Caco-2 (cell line): ENCODE measurements at regions not wholly inside any gene's neighbourhood (a gene's known extent, or its start where the extent isn't known, plus 50 kb on each side); places are given as distances from the start of the nearest gene placed in this dataset.

Experiments used
- BruUV-seq: library from RNA; stranded (reverse); fragments of 400-500 nt; replicated peaks from 2 replicates; lab custom pipeline; 2021; lab: Mats Ljungman, UMichigan
- CTCF ChIA-PET: fragments of 300-600 bp; sonication (Branson Sonifier 250); formaldehyde crosslinking; loops from one replicate; lab custom pipeline; 2022; ENCODE audit warnings: antibody characterized with exemption; lab: Charles Lee
- POLR2A ChIA-PET: fragments of 300-600 bp; sonication (Branson Sonifier 250); formaldehyde crosslinking; loops from one replicate; lab custom pipeline; 2022; ENCODE audit warnings: antibody characterized with exemption; lab: Charles Lee
- DNase-seq, 2 experiments: peaks; one replicate each; pipeline versions ENCODE4 v3.0.0 to v3.0.0-alpha.2; 2020 to 2022
- H3K27me3 ChIP-seq: replicated peaks from 2 replicates; pipeline ENCODE4 v1.6.0; 2011; ENCODE audit warnings: low read length; ENCODE audit not compliant: control insufficient read depth, insufficient read depth
- H3K36me3 ChIP-seq: 2 replicates; pipeline ENCODE4 v1.5.1; 2011; ENCODE audit warnings: low read length; ENCODE audit not compliant: control insufficient read depth, insufficient read depth
- H3K4me1 ChIP-seq: fragments of 250-450 bp; sonication (Bioruptor Pico); 2 replicates; pipeline ENCODE4 v1.5.1; 2020; ENCODE audit warnings: mild to moderate bottlenecking
- H3K4me3 ChIP-seq: 2 replicates; pipeline ENCODE4 v1.5.1; 2011; ENCODE audit warnings: low read depth, mild to moderate bottlenecking, control low read depth, low read length
- H3K9me3 ChIP-seq: fragments of 250-450 bp; sonication (Bioruptor Pico); 2 replicates; pipeline ENCODE4 v1.5.1; 2020; ENCODE audit warnings: mild to moderate bottlenecking, moderate library complexity
- H3K27ac Mint-ChIP-seq: one replicate; pipeline ENCODE4 v1.8.0; 2022; ENCODE audit warnings: mixed read lengths; ENCODE audit not compliant: unreplicated experiment
- H3K27me3 Mint-ChIP-seq: one replicate; pipeline ENCODE4 v1.8.0; 2022; ENCODE audit warnings: mixed read lengths; ENCODE audit not compliant: insufficient read depth, unreplicated experiment
- H3K36me3 Mint-ChIP-seq: one replicate; pipeline ENCODE4 v1.8.0; 2022; ENCODE audit warnings: mild to moderate bottlenecking, mixed read lengths; ENCODE audit not compliant: insufficient read depth, unreplicated experiment
- H3K4me1 Mint-ChIP-seq: one replicate; pipeline ENCODE4 v1.8.0; 2022; ENCODE audit warnings: low read depth, mixed read lengths; ENCODE audit not compliant: unreplicated experiment
- H3K4me3 Mint-ChIP-seq: one replicate; pipeline ENCODE4 v1.8.0; 2022; ENCODE audit warnings: mild to moderate bottlenecking, moderate library complexity, mixed read lengths; ENCODE audit not compliant: unreplicated experiment
- H3K9me3 Mint-ChIP-seq: one replicate; pipeline ENCODE4 v1.8.0; 2022; ENCODE audit warnings: mixed read lengths; ENCODE audit not compliant: unreplicated experiment
- CTCF ChIP-seq, 2 experiments: fragments of 200-600 bp in 1 of 2; IDR thresholded peaks; 1 replicate in 1 of 2; 2 replicates in 1 of 2; pipeline versions ENCODE4 v1.5.1 to v1.8.0; 2011 to 2022; ENCODE audit warnings: antibody characterized with exemption in 1 of 2, control low read depth in 1 of 2, inconsistent platforms in 1 of 2, low read depth in 1 of 2, low read length in 1 of 2, mild to moderate bottlenecking in 1 of 2, moderate library complexity in 1 of 2; ENCODE audit not compliant: insufficient read depth in 1 of 2, severe bottlenecking in 1 of 2, unreplicated experiment in 1 of 2
- intact Hi-C: fragments of 100-400 bp; cut with micrococcal nuclease; formaldehyde crosslinking; loops from one replicate; pipeline ENCODE4 v1.10.0; 2022; ENCODE audit not compliant: unreplicated experiment

GRCh38 chr2:167440382-167440781 is 552.1 kb downstream of the XIRP2 start:
- Mint-ChIP-seq H3K36me3 (no peaks in the 10 kb centered on the region), H3K4me3 (no peak overlapping the region), H3K9me3 (no peaks in the 10 kb centered on the region), H3K4me1 (no peaks in the 10 kb centered on the region), H3K27me3 (no peaks in the 10 kb centered on the region), H3K27ac (no peak overlapping the region)
- H3K36me3 ChIP-seq: no peaks in the 10 kb centered on the region
- ChIA-PET CTCF (no interaction called here), POLR2A (no interaction called here)
- no peaks in the 10 kb centered on the region for H3K27me3 ChIP-seq
- no peaks in the 10 kb centered on the region for H3K9me3 ChIP-seq
- no peaks in the 10 kb centered on the region for H3K4me1 ChIP-seq
- H3K4me3 ChIP-seq: no peak overlapping the region
- BruUV-seq: no TSS peak
- intact Hi-C loops: no loop called here
- no peak for TF ChIP-seq CTCF (IDR thresholded peaks at IDR 0.05; ENCODE audit: insufficient read depth in 1 of 2, low read depth in 1 of 2, low read length in 1 of 2, severe bottlenecking in 1 of 2, unreplicated experiment in 1 of 2)
- no peak for DNase-seq

- intact Hi-C loops: loop anchor here (2.0 kb wide), 1 partner anchor 145 kb away; the partner anchor contains the start of gene B3GALT1
- H3K4me3 ChIP-seq: no peak overlapping the region
- Mint-ChIP-seq H3K4me1 (no peaks in the 10 kb centered on the region), H3K27ac (no peak overlapping the region), H3K9me3 (no peaks in the 10 kb centered on the region), H3K27me3 (no peaks in the 10 kb centered on the region), H3K36me3 (no peaks in the 10 kb centered on the region), H3K4me3 (no peak overlapping the region)
- no peak for DNase-seq
- BruUV-seq: no TSS peak
- CTCF ChIA-PET: no interaction called here
- no peaks in the 10 kb centered on the region for H3K27me3 ChIP-seq
- POLR2A ChIA-PET: no interaction called here
- H3K4me1 ChIP-seq: no peaks in the 10 kb centered on the region
- no peaks in the 10 kb centered on the region for H3K9me3 ChIP-seq
- TF ChIP-seq CTCF (IDR thresholded peaks at IDR 0.05; ENCODE audit: insufficient read depth in 1 of 2, low read depth in 1 of 2, low read length in 1 of 2, severe bottlenecking in 1 of 2, unreplicated experiment in 1 of 2): no peak
- no peaks in the 10 kb centered on the region for H3K36me3 ChIP-seq
These were observed 549.9 kb downstream of the XIRP2 start for GRCh38 chr2:167438206-167438605.

GRCh38 chr2:167431949-167432348 is 543.7 kb downstream of the XIRP2 start:
- Mint-ChIP-seq H3K4me3 (no peak overlapping the region), H3K9me3 (no peaks in the 10 kb centered on the region), H3K4me1 (no peaks in the 10 kb centered on the region), H3K27ac (no peak overlapping the region), H3K36me3 (no peaks in the 10 kb centered on the region), H3K27me3 (peaks cover 3% of the 10 kb centered on the region)
- POLR2A ChIA-PET: no interaction called here
- DNase-seq: no peak
- no TSS peak for BruUV-seq
- intact Hi-C loops: no loop called here
- TF ChIP-seq CTCF (IDR thresholded peaks at IDR 0.05; ENCODE audit: insufficient read depth in 1 of 2, low read depth in 1 of 2, low read length in 1 of 2, severe bottlenecking in 1 of 2, unreplicated experiment in 1 of 2): no peak
- CTCF ChIA-PET: no interaction called here
- Histone ChIP-seq H3K9me3 (no peaks in the 10 kb centered on the region), H3K4me1 (no peaks in the 10 kb centered on the region), H3K36me3 (no peaks in the 10 kb centered on the region), H3K4me3 (no peak overlapping the region), H3K27me3 (no peaks in the 10 kb centered on the region)
